ENCODE measurements at regions not wholly inside any gene's neighbourhood (a gene's known extent, or its start where the extent isn't known, plus 50 kb on each side); places are given as distances from the start of the nearest gene placed in this dataset.
"Not testable (repeated sequence)": the region's sequence is repeated elsewhere in the genome, so short reads cannot be mapped to it uniquely, and the experiment has no call there.

GRCh38 chr17:13118311-13118710 is 100.5 kb upstream of the ELAC2 start:
- no peak for DNase-seq (ENCODE audit: low spot score)

GRCh38 chr17:13117616-13118015 is 99.8 kb upstream of the ELAC2 start:
- DNase-seq (ENCODE audit: low spot score) = no peak
- in situ Hi-C loops (cut with HindIII; ENCODE audit: low sequenced_read_pairs) = no loop called here

More at GRCh38 chr17:13118311-13118710, 100.5 kb upstream of the ELAC2 start:
- in situ Hi-C loops (cut with HindIII; ENCODE audit: low sequenced_read_pairs) = no loop called here

GRCh38 chr17:13114601-13115031 is 96.8 kb upstream of the ELAC2 start:
- DNase-seq (ENCODE audit: low spot score) = peak; percentile 54
- in situ Hi-C loops (cut with HindIII; ENCODE audit: low sequenced_read_pairs) = no loop called here

GRCh38 chr17:13113821-13114525 is 96.1 kb upstream of the ELAC2 start:
- in situ Hi-C loops (cut with HindIII; ENCODE audit: low sequenced_read_pairs) = no loop called here
- no peak for DNase-seq (ENCODE audit: low spot score)

- in situ Hi-C loops (cut with HindIII; ENCODE audit: low sequenced_read_pairs) = no loop called here
- DNase-seq (ENCODE audit: low spot score) = peak; percentile 69
Observed at GRCh38 chr17:13107676-13108235, 89.9 kb upstream of the ELAC2 start.

- in situ Hi-C loops (cut with HindIII; ENCODE audit: low sequenced_read_pairs) = no loop called here
Observed at GRCh38 chr17:13106171-13106570, 88.3 kb upstream of the ELAC2 start.

GRCh38 chr17:13104576-13104975 is 86.7 kb upstream of the ELAC2 start:
- in situ Hi-C loops (cut with HindIII; ENCODE audit: low sequenced_read_pairs) = no loop called here
- DNase-seq (ENCODE audit: low spot score) = no peak

More at GRCh38 chr17:13106171-13106570, 88.3 kb upstream of the ELAC2 start:
- no peak for DNase-seq (ENCODE audit: low spot score)

- in situ Hi-C loops (cut with HindIII; ENCODE audit: low sequenced_read_pairs) = no loop called here
- DNase-seq (ENCODE audit: low spot score) = no peak
Observed at GRCh38 chr17:13102477-13102876, 84.7 kb upstream of the ELAC2 start.

- peak; percentile 97 for DNase-seq (ENCODE audit: low spot score)
- in situ Hi-C loops (cut with HindIII; ENCODE audit: low sequenced_read_pairs) = no loop called here
Observed at GRCh38 chr17:13099926-13100325, 82.1 kb upstream of the ELAC2 start.

- DNase-seq (ENCODE audit: low spot score) = peak; percentile 25
- in situ Hi-C loops (cut with HindIII; ENCODE audit: low sequenced_read_pairs) = no loop called here
Observed at GRCh38 chr17:13099089-13099735, 81.4 kb upstream of the ELAC2 start.

GRCh38 chr17:13096291-13096690 is 78.5 kb upstream of the ELAC2 start:
- DNase-seq (ENCODE audit: low spot score) = no peak
- in situ Hi-C loops (cut with HindIII; ENCODE audit: low sequenced_read_pairs) = no loop called here

GRCh38 chr17:13092010-13092409 is 74.2 kb upstream of the ELAC2 start:
- DNase-seq (ENCODE audit: low spot score); in situ Hi-C loops (cut with HindIII; ENCODE audit: low sequenced_read_pairs): not testable (repeated sequence)

- in situ Hi-C loops (cut with HindIII; ENCODE audit: low sequenced_read_pairs) = no loop called here
- no peak for DNase-seq (ENCODE audit: low spot score)
Observed at GRCh38 chr17:13088666-13089065, 70.8 kb upstream of the ELAC2 start.

- DNase-seq (ENCODE audit: low spot score) = no peak
Observed at GRCh38 chr17:13087802-13088201, 70.0 kb upstream of the ELAC2 start.

GRCh38 chr17:13086142-13086769 is 68.4 kb upstream of the ELAC2 start:
- in situ Hi-C loops (cut with HindIII; ENCODE audit: low sequenced_read_pairs) = no loop called here

More at GRCh38 chr17:13087802-13088201, 70.0 kb upstream of the ELAC2 start:
- in situ Hi-C loops (cut with HindIII; ENCODE audit: low sequenced_read_pairs) = no loop called here

GRCh38 chr17:13085578-13085977 is 67.8 kb upstream of the ELAC2 start:
- in situ Hi-C loops (cut with HindIII; ENCODE audit: low sequenced_read_pairs) = no loop called here
- DNase-seq (ENCODE audit: low spot score) = no peak

More at GRCh38 chr17:13086142-13086769, 68.4 kb upstream of the ELAC2 start:
- peak; percentile 69 for DNase-seq (ENCODE audit: low spot score)

GRCh38 chr17:13084420-13084819 is 66.6 kb upstream of the ELAC2 start:
- DNase-seq (ENCODE audit: low spot score) = no peak
- in situ Hi-C loops (cut with HindIII; ENCODE audit: low sequenced_read_pairs) = no loop called here

- peak; percentile 60 for DNase-seq (ENCODE audit: low spot score)
- in situ Hi-C loops (cut with HindIII; ENCODE audit: low sequenced_read_pairs) = no loop called here
Observed at GRCh38 chr17:13078591-13079385, 61.0 kb upstream of the ELAC2 start.

- DNase-seq (ENCODE audit: low spot score) = no peak
- in situ Hi-C loops (cut with HindIII; ENCODE audit: low sequenced_read_pairs) = no loop called here
Observed at GRCh38 chr17:13076905-13077304, 59.1 kb upstream of the ELAC2 start.

Data from G401 (cell line).